Aorta (tissue), 5 donors: ENCODE measurements at regions not wholly inside any gene's neighbourhood (a gene's known extent, or its start where the extent isn't known, plus 50 kb on each side); places are given as distances from the start of the nearest gene placed in this dataset.

ENCODE experiments used
- ATAC-seq: fragments of 200-7000 bp; cut with Tn5 transposase; one replicate; pipeline ENCODE4 v1.9.1; 2022; ENCODE audit warnings: moderate library complexity; ENCODE audit not compliant: low FRiP score
- DNase-seq, 2 donors: peaks; one replicate each; pipeline ENCODE4 v3.0.0-alpha.2; 2020
- H3K27ac ChIP-seq, 2 donors: one replicate each; pipeline ENCODE4 v1.5.1; 2013; ENCODE audit warnings: low read length in 2 of 2, mild to moderate bottlenecking in 2 of 2, moderate library complexity in 2 of 2, control low read depth in 1 of 2, inconsistent platforms in 1 of 2, low read depth in 1 of 2
- H3K27me3 ChIP-seq, 2 donors: one replicate each; pipeline ENCODE4 v1.6.1; 2013; ENCODE audit warnings: control low read depth in 1 of 2, low read length in 1 of 2, mild to moderate bottlenecking in 1 of 2, moderate library complexity in 1 of 2; ENCODE audit not compliant: insufficient read depth in 2 of 2, control insufficient read depth in 1 of 2
- H3K36me3 ChIP-seq, 2 donors: one replicate each; pipeline ENCODE4 v1.6.1; 2013; ENCODE audit warnings: control low read depth in 1 of 2, low read length in 1 of 2, mild to moderate bottlenecking in 1 of 2; ENCODE audit not compliant: insufficient read depth in 2 of 2, control insufficient read depth in 1 of 2
- H3K4me1 ChIP-seq, 2 donors: one replicate each; pipeline ENCODE4 v1.6.1; 2013; ENCODE audit warnings: low read length in 2 of 2, control low read depth in 1 of 2, mild to moderate bottlenecking in 1 of 2, moderate library complexity in 1 of 2; ENCODE audit not compliant: insufficient read depth in 2 of 2, control insufficient read depth in 1 of 2
- H3K4me3 ChIP-seq, 2 donors: one replicate each; pipeline ENCODE4 v1.5.1; 2013; ENCODE audit warnings: low read length in 2 of 2, control low read depth in 1 of 2, mild to moderate bottlenecking in 1 of 2
- H3K9me3 ChIP-seq: one replicate; pipeline ENCODE4 v1.6.1; 2013; ENCODE audit warnings: mild to moderate bottlenecking, low read length; ENCODE audit not compliant: control insufficient read depth
- WGBS, 2 donors: extraction: QIAGEN DNeasy Blood & Tissue Kit; methylation state at CpG; one replicate each; pipeline ENCODE4 v1.1.7; 2013; 5-methylcytosine and 5-hydroxymethylcytosine counted together
- intact Hi-C, 2 donors: fragments of 100-400 bp; cut with DNase I; formaldehyde crosslinking; loops; one replicate each; pipeline versions ENCODE4 v1.14.2 to v1.15.0; 2022
- donor health status: healthy with polysubstance abuse.
- donor health status: Bipolar disorder and iron deficiency.
- donor health status: DM: no; HTN: no; CAD: no.
- donor health status: DM: no; HTN: no; CAD: no.
- donor health status: DM: yes; HTN: yes; CAD: no.

DNA sequence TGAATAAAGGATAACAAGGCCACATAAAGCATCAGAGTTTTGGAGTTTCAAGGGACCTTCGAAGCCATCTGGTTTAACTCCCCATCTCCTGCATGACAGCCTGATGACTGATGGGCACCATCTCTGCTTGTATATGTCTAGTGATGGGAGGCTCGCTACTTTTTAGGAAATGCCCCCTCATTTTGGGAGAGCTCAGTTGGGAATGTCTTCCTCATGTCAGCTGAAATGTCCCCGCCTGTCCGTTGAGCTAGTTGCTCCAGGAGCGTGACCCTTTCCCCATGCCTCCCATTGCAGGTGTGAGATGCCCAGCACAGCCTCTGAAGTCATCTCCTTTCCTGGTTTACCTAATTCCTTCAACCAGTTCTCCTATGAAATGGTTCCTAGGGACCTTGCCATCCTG, 69.6 kb upstream of the CAPRIN2 start:
- Histone ChIP-seq H3K27ac (no peak overlapping the region), H3K9me3 (no peaks in the 10 kb centered on the region), H3K4me1 (no peaks in the 10 kb centered on the region), H3K27me3 (no peaks in the 10 kb centered on the region), H3K36me3 (no peaks in the 10 kb centered on the region), H3K4me3 (no peak overlapping the region)
- DNase-seq, result no peak
- no peak for ATAC-seq
- intact Hi-C loops, result no loop called here
- 96 to 98% methylated on average over 5 of the region's 5 CpGs for whole genome bisulfite sequencing, 2 donors

DNA sequence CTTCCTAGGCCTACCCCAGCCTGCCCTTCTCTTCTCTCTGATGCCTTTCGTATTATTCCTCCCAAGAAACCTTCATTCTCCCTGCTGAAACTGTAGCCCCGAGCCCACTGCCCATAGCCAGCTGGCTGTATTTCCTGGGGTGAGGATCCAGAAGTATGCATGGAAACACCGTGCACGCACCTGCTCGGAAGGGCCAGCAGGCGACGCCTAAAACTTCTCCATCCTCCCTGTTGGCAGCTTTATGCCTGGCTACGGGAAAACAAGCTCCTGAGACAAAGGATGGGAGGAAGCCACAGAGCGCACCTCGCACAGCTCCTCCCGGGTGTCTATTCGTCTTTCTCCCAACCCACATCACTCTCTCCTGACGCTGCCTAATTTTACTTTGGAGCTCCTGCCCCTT, 69.0 kb upstream of the CAPRIN2 start:
- ATAC-seq (no peak), DNase-seq (no peak)
- no peaks in the 10 kb centered on the region for H3K4me1 ChIP-seq
- no peaks in the 10 kb centered on the region for H3K36me3 ChIP-seq
- 86 to 95% methylated on average over 13 of the region's 13 CpGs for WGBS, 2 donors
- H3K27me3 ChIP-seq, result no peaks in the 10 kb centered on the region
- H3K4me3 ChIP-seq, result no peak overlapping the region
- H3K9me3 ChIP-seq, result no peaks in the 10 kb centered on the region
- H3K27ac ChIP-seq, result no peak overlapping the region
- intact Hi-C loops, result no loop called here

DNA sequence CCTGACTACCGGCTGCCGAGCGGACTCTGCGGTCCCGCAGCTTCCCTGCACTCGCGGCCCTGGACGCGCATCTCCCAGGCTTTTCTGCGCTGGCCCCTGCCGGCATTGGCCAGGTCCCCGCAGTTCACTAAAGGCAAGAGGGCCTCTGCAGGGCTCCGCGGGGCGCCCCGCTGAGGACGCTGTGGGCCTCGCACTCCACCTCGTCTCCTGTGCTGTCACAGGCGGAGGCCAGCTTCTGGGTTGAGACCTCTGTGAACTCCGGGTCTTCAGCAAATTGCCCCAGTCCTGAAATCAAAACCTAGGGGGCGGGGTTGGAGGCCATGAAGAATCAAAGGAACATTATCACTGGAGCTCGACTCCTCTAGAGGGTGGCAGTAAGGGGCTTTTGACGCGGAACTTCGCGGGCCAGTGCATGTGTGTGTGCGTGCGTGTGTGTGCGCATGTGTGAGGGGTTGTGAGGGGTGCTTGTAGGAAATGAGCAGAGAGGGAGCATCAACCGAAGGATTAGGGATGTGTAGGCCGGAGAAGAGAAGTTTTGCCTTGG, 68.5 kb upstream of the CAPRIN2 start:
- 42 to 49% methylated on average over 32 of the region's 32 CpGs for WGBS, 2 donors
- no peaks in the 10 kb centered on the region for H3K4me1 ChIP-seq
- intact Hi-C loops, result no loop called here
- H3K9me3 ChIP-seq, result no peaks in the 10 kb centered on the region
- H3K4me3 ChIP-seq, result no peak overlapping the region
- H3K27ac ChIP-seq, result peak overlapping the region in 1 of 2 donors; percentile 43
- no peaks in the 10 kb centered on the region for H3K27me3 ChIP-seq
- ATAC-seq (peak; percentile 61), DNase-seq (peak; percentile 64 to 76)
- no peaks in the 10 kb centered on the region for H3K36me3 ChIP-seq

DNA sequence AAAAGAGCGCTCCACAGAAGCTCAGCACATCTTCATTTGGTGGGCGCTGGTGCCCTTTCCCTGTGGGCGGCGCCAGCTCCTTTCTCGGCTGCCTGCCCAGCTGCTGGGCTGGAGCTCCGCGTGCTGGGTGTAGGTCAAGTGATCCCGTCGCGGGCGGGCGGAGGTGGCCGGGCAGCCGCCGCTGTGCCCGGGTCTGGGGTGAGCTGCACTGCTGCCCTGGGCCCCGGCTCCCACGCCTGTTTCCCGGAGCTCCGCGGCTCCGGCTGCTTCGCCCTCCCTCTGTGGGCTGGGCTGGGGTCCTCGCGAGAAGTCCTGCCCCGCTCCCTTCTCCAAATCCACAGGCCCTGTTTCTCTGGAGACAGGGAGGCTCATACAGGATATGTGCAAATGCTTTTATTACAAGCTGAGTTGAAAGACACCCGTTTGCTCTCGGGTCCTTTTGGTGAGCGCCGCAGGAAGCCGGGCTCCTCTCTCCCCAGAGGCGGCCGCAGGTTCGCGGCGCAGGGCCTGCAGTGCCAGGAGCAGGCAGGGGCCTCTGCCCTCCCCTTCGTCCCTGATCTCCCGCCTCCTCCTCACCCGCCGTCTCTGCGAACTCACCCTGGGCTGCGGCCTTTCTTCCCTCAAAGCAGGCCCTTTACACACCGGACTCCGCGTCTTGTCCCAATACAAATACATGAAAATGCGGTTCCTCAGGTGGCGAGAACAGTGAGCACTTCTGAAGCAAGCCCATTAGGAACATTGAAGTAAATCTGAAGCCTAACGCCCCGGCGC, 67.8 kb upstream of the CAPRIN2 start:
- Histone ChIP-seq H3K27me3 (no peaks in the 10 kb centered on the region), H3K9me3 (no peaks in the 10 kb centered on the region), H3K27ac (peak overlapping the region in 1 of 2 donors; percentile 43), H3K4me3 (peak overlapping the region; percentile 16 to 50), H3K4me1 (no peaks in the 10 kb centered on the region), H3K36me3 (no peaks in the 10 kb centered on the region)
- intact Hi-C loops, result no loop called here
- ATAC-seq (peak; percentile 88), DNase-seq (peak; percentile 85 to 86)
- 2 to 4% methylated on average over 50 of the region's 50 CpGs for WGBS, 2 donors

DNA sequence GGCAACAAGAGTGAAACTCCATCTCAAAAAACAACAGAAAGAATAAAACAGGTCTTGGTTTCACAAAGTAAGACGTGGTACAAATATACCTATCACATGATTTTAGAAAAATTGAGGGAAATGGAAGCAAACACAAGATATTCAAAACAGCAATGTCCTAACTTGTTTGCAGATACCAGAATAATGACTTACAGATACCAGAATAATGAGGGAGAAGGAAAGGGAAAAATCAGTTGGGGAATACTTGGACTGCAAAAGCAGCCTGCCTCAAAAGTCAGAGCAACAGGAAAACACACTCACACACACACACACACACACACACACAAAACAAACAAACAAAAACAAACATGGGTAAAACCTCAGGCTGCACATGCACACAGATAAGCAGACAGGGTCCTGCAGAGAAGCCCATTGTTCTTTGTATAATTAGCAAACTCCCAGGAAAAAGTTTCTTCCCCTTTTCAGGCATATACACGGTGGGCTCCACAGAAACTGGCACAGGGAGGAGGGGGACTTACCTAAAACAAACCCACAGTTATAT, 65.7 kb upstream of the CAPRIN2 start:
- Histone ChIP-seq H3K36me3 (no peaks in the 10 kb centered on the region), H3K27me3 (no peaks in the 10 kb centered on the region), H3K27ac (no peak overlapping the region), H3K4me1 (no peaks in the 10 kb centered on the region), H3K4me3 (no peak overlapping the region), H3K9me3 (no peaks in the 10 kb centered on the region)
- ATAC-seq (no peak), DNase-seq (no peak)
- intact Hi-C loops, result no loop called here
- 58 to 63% methylated on average over 2 of the region's 2 CpGs for WGBS, 2 donors

DNA sequence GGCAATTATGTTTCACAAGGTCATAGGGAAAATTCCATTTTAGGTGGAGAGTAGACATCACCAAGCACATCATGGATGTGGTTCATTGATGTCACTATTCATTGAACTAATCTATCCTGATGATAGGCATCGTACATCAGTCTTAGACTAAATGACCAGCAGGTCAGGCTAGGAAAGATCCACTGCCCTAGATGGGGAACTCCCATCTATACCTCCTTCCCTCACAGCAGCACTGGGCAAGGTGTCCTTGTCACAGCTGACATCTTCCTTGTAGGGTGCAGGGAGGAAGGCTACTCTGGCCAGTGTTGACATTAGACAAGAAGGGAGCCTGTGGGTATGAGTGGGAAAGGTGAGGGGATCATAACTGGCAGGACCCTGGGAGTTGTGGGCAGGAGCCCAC, 63.8 kb upstream of the CAPRIN2 start:
- no peak for ATAC-seq
- no peaks in the 10 kb centered on the region for H3K36me3 ChIP-seq
- 94 to 99% methylated on average over 1 of the region's 1 CpG for WGBS, 2 donors
- no peak overlapping the region for H3K27ac ChIP-seq
- intact Hi-C loops, result no loop called here
- H3K4me1 ChIP-seq, result no peaks in the 10 kb centered on the region
- no peak overlapping the region for H3K4me3 ChIP-seq
- H3K9me3 ChIP-seq, result no peaks in the 10 kb centered on the region
- H3K27me3 ChIP-seq, result no peaks in the 10 kb centered on the region
- DNase-seq, result no peak

DNA sequence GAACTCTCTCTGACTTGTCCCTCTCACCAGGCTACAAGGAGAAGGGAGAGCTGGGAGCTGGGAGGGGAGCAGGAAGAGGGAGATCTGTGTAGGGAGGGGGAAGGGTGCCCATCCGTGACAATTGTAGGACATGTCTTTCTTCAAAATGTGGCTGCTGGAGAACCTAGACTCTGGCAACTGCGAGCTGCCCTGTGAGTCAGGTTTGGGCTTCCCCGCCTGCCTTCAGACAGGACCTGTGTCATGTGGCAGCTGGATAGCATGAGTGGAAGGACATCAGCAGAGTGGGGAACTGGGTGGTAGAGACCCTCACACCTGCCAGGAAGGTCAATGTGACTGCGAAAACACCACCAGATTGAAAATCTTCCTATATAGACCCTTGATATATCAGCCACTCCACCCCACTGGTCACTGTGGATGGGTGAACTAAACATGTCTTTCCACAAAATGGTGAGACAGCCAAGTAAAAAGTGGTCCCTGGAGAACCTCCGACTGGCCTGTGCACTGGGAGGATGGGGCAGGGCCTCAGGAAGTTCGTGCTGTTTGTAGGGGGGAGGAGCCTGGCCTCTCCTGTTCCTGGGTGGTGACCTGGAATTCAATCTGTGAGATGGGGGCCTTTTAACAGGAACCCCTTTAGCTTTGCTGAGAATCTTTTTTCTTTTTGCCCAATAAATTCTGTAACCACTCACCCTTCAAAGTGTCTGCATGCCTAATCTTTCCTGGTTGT, 62.2 kb upstream of the CAPRIN2 start:
- ATAC-seq, result no peak
- intact Hi-C loops, result no loop called here
- Histone ChIP-seq H3K4me3 (no peak overlapping the region), H3K27ac (no peak overlapping the region), H3K27me3 (no peaks in the 10 kb centered on the region), H3K36me3 (no peaks in the 10 kb centered on the region), H3K9me3 (no peaks in the 10 kb centered on the region), H3K4me1 (no peaks in the 10 kb centered on the region)
- no peak for DNase-seq
- 80 to 82% methylated on average over 6 of the region's 6 CpGs for WGBS, 2 donors

DNA sequence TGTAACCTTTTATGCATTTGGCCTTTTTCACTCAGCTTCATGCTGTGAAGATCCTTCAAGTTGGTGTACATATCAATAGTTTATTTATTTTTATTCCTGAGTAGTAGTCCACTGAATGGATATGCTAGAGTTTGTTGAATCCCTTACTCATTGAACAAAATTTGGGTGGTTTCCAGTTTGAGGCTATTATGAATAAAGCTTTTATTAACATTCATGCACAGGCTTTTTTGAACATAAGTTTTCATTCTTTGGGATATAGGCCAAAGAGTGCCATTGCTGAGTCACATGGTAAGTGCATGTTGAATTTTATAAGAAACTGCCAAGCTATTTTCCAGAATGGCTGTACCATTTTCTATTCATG, 59.5 kb upstream of the CAPRIN2 start:
- Histone ChIP-seq H3K27me3 (no peaks in the 10 kb centered on the region), H3K9me3 (no peaks in the 10 kb centered on the region), H3K4me1 (no peaks in the 10 kb centered on the region), H3K36me3 (no peaks in the 10 kb centered on the region), H3K27ac (no peak overlapping the region), H3K4me3 (no peak overlapping the region)
- ATAC-seq (no peak), DNase-seq (no peak)
- intact Hi-C loops, result no loop called here
